NCI-H146 (cell line): ENCODE measurements at regions not wholly inside any gene's neighbourhood (a gene's known extent, or its start where the extent isn't known, plus 50 kb on each side); places are given as distances from the start of the nearest gene placed in this dataset.

Source experiments
- DNase-seq: peaks from one replicate; lab custom pipeline; 2025; lab: John Stamatoyannopoulos, UW

DNA sequence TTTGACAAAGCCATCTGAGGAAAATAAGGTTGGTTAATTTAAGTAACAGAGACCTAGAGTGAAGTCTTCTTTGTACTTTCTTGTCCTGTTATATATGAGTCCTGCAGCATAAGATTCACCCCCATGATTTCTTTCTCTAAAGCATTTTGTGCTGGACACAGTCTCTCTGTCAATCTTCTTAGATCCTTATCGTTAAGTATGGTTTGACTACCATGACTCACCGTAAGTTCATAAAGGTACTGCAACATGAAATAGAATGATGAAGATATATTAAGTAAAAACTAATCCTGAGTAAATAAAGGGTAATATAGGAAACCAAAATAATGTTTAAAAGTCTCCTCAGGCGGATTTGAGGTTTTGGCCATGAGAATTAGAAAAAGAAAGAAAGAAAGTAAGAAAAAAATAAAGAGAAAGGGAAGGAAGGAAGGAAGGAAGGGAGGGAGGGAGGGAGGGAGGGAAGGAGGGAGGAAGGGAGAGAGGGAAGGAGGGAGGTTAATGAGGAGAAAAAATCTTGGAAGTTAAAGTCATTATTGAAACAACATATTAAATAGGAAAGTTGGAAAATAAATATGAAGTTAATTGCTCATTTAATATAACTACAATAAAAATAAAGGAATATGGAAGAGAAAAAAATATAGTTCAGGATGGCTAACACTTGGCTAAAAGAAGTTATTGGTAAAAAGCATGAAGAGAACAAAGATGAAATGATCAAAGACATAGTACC lies 980.3 kb upstream of the CDH2 start:
- peak; percentile 67 for DNase-seq

DNA sequence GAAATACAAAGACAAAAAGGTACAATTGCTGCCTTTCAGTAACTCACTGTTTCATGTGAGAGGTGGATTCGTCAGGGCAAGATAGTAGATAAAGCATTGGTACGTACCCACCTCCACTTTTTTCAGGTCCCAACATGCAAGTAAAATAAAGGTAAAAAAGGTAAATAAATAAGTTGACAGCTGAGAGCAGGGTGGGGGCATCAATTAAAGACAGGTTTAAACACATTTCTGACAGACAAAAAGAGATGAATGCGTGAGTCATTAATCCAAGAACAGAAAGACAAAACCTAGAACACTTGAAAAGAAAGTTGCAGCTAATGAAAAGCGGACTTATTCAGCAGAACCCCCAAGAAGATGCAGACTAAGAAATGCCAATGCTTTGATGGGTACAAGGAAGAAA lies 979.6 kb upstream of the CDH2 start:
- peak; percentile 92 for DNase-seq

DNA sequence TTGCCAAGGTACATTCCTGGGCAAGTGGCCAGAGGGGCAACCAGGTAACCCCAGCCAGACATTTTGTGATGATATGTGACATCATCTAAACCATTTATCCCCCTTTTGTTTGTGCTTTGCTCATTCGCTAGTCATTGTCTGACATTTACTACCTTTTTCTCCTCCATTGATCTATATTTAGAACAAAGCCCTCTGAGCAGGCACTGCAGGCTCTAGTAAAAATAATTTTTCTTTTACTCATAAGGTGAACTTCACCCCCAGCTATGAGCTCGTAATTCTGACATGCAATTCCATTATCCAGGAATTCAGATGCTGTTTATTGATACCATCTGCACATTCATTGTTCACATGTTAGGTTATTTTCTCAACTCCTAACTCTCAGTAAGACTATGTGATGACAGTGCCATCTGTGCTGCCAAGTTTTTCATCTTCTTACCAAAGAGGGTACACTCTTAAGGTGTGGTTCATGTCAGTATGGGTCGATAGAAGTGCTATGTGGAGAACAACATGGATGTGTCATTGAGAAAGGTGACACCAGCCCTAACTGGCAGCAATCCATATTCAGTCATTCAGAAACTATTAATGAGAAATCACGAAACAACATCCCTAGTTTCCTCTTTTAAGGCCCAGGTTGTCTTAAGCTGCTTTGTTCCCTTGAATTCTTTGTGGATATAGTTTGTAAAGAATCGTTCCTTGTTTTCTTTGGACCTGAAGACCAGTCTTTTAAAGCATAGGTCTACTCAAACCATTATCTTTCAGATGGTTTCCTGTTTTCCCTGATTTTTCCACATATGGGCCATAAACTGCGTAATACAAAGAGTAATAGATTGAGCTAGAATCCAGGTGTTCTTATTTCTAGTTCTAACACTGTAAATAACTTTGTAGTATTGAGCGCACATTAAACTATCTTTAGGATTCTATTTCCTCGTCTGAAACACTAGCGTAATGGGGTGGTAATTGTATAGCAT lies 978.1 kb upstream of the CDH2 start:
- DNase-seq: peak; percentile 80

DNA sequence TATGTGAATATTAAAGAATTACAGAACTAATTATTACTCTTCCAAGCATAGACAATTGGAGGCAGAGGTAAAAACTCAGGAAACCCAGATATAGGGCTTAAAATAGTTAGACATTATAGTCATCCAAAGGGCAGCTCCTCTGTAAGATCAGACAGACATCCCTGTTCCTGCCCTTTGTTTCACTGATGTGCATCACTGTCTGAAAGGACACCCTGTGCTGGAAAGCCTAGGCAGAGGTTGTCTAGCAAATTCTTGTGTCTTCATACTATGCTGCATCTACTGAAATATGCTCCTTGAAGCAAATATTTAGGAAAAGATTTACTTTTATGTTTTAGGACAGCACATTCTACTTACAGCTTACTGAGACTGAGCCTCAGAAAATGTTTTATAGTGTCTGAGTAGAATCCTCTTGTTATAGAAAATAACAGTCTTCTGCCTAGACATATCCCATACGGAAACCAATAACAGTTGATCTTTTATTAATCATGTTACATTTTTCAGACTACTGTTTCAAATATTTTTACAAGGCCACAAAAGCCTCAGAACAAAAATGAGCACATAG lies 977.3 kb upstream of the CDH2 start:
- DNase-seq: peak; percentile 43

DNA sequence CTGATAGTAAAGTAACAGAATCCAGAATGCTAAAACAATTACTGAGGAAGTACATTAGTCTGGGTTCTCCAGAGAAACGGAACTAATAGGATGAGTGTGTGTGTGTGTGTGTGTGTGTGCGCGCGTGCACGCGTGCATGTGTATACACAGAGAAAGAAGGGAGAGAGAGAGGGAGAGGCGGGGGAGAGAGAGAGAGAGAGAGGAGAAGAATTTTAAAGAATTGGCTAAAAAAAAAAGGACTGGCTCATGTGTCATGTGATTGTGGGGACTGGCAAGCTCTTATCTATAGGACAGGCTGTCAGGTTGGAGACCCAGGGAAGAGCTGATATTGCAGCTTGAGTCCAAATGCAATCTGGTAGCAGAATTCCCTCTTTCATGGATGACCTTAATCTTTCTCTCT lies 976.2 kb upstream of the CDH2 start:
- peak; percentile 61 for DNase-seq

DNA sequence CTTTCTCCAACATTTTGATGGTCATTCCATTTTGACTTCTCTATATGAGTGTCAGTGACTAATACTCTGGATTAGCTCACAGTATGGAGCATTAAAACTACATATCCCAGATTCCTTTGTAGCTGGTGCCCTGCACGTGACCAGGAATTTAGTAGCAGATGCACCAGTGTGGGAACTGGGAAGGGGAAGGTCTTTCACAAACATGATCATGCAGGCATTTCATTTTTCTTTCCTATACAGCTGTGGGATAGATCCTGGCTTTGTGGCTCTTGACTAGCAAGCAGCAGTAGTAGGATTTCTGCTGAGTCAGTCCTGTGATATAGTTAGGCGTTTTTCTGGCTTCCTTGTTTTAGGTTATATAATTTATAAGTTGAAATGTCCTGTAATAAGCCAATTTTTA lies 971.0 kb upstream of the CDH2 start:
- peak; percentile 74 for DNase-seq

DNA sequence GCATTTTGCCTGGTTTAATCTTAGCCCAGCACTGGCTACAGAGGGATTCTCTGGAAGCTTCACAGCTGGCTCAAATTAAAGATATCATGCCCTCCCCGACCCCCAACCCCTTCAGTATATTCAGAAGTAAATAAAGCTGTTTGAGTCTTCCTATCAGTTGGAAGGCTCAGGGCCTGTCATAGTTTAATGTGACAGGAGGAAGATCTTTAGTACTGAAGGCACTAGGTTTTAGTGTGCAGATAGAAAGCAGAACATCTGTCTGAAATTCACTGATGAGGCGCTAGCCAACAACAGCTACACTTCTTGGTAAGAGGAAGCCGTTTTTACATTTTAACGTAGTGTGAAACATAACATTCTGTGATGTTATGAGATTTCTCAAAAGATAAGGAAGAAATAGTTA lies 969.1 kb upstream of the CDH2 start:
- DNase-seq: no peak

DNA sequence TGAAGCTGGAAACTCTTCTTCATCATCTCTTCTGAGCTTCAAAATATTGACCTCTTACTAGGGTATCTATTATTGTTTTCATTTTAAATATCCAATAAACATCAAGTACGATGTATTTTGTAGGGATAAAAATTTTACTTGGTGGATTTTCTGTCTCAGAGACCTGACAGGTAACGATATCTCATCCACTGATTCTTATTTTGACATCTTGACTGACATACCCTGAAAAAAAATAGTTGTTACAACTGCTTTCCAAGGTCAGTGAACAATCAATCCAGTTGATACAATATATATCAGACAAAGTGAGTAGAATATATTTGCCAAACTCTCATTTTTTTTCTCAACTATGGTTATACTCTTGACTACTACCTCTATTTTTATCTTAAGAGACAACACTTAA lies 963.7 kb upstream of the CDH2 start:
- DNase-seq: no peak

DNA sequence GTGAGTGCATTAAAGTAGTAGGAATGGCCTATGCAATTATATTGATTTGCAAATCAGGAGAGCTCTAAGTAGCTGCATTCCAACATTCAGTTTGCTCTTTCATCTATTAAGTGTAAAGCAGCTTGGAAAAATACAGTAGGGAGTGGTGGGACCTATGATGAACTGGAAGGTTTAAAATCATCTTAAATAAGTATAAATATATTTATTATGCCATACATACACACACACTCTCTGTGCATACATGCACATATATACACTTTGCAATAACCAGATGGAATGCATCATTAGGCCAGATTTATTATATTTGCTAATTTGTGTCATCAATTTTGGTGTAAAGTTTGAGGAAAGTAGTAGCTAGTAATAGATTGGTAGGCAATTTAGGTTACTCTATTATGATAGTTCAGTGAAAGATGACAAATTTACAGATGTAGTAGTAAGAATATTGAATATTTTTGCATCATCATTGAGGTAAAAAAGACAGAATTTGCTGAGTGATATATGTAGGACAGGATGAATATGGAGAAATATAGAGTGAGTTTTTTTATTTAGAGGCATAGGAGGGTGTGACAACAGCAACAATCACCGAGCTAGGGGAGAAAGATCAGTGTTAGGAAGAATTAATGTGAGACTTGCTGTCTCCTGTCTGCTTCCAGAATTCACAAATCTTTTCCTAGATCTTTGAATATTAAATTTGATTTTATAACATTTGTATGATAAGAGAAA lies 961.0 kb upstream of the CDH2 start:
- DNase-seq: no peak

DNA sequence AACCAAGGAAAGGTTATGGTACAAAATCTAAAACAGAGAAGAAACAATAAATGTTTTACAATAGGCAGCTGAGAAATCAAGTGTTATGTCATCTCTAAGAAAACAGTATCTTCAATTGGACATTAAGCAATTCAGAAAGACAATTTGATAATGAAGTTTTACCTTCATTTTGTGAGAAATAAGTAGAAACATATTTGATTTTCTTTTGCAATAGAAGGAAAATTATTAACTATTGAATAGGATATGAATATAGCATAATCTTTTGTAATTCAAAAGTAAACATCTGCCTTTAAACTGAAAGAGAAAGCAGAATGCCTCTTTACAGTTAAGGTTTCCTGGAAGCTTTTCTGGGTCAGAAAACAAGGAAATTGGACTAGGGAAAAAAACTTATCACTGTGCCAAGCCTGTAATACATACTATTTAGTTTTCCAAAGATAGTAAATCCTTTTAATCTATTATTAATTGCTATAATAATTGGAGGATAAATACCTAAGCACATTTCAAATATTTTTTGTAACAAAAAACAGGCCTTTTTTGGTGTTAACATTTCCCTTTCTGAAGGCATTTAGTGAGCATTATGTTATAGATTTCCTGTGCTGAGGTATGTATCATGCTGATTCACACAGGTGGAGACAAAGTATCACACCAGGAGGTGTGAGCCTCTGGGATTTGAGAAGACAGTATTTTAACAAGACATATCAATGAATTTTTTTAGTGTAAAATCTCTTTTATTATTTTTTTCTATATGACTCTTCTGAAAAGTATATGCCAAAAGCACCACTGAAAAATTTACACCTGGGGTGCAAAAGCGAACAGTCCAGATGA lies 947.0 kb upstream of the CDH2 start:
- peak; percentile 88 for DNase-seq

DNA sequence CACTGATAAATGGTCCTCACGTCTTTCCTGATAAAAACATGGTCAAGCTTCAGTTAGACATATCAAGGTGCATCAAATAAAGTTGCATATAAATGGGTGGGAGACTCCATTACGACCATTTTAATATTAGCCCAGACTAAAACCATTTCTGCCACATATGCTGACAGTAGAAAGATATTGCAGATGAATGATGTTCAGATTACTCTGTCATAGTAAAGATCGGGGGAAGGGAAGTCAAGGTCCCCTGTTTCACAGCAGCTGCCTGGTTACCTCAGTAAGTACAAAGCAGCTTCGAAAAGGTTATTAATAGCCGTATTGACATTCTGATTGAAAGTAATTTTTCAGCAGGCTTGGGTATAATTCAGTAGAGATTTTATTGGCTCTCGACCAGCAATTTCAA lies 927.7 kb upstream of the CDH2 start:
- peak; percentile 96 for DNase-seq

DNA sequence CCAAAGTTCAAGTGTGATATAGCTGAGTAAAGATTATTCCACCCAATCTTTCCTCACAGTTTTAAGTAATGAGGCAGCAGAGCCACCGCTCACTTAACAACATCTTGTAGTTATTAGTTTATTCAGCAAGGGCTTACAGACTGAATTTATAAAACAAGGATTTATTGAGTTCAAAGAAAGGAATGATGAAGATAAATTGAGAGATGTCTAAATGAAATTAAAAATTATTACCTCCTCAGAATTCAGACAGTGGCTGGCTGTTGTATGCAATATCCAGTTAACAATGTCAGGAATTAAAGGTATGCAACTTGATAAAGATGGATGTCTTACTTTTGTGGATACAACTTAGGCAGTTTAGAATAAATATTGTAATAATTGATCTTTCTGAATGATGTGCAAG lies 927.3 kb upstream of the CDH2 start:
- no peak for DNase-seq

DNA sequence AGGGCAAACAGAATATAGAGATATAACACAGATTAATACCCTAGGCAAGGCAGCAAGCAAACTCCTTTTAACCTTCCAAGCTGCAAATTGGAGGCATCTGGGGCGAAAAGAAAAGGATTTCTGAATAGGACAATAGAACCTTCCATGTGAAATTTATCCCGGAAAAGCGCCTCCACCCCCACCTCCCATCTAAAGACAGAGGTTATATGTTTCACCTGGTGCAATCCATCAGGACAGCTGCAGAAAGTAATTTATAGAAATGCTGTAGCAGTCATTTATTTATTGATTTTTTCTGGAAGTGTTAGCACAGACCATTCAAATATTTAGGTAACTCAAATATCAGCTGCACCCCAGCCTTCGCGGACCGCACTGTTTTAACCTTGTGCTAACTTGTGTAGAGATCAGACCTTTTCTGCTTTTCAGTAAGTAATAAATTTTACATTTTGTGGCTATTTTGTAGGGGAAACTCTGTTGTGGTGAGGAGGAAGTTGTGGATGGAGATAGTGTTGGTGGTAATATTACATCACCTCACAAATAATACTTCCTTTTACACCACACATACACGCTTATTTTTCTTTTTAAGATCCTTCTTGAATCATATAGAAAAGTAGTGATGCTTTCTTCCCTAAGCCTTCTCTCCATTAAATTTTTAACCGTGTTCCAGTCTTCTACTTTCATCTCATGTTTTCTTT lies 919.3 kb upstream of the CDH2 start:
- DNase-seq: peak; percentile 100

DNA sequence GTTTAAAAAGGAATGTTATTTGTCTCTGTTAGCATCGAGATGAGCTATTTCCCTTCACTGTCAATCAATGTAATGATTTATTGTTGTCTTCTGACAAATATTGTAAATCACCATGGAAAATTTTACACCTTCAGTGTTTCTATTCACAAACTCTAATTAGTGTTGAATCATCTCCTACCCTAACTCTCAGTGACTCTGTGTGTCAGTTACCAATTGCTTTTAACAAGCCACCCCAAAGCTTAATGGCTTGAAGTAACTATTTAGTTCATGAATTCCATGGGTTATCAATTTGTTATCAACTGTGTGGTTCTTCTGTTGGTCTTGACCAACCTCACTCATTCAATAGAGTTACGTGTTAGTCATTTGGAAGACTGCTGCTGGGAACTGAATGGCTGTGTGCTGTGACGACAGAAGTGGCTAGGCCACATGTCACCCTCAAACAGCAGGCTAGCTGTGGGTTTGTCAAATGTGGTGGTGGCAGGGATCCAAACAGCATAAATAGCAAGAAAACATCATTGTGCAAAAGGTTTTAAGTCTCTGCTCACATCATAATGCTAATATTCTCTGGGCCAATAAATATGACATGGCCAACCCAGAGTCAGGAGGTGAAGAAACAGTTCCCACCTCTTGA lies 910.8 kb upstream of the CDH2 start:
- no peak for DNase-seq

DNA sequence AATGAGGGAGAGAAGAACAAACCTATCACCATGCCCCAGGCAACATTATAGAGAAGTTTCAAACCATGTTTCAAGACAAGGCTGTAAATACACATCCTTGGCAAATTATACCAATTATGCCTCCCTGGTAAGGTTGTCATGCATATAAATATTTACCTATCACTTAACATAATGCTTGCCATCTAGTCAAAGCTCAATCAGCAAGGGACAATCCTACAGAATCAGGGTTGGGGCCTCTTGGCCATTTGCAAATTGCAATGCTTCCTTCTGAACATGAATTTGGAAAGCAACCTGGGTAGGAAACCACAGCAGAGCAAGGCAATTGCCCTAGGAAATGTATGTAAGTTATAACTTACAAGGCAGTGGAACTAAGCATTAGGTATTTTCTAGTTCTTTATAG lies 907.2 kb upstream of the CDH2 start:
- peak; percentile 100 for DNase-seq

DNA sequence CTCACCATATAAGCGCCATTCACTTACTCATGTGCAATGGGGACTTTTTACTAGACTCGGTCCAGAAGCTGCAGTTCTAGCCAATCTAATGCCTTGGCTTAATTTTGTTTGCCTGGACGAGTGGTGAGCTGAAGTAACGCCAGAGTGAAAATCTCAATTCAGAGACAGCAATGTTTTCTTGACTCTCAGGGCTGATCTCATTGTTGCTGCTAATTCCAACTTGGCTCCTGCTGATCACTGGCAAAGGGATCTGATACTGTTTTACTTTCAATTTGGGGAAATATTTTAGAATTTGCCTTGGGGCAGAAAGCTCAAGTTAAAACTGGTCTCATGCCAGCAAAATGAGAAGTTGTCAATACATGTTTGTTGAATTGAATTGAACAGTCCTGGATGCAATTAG lies 906.6 kb upstream of the CDH2 start:
- DNase-seq: peak; percentile 100

DNA sequence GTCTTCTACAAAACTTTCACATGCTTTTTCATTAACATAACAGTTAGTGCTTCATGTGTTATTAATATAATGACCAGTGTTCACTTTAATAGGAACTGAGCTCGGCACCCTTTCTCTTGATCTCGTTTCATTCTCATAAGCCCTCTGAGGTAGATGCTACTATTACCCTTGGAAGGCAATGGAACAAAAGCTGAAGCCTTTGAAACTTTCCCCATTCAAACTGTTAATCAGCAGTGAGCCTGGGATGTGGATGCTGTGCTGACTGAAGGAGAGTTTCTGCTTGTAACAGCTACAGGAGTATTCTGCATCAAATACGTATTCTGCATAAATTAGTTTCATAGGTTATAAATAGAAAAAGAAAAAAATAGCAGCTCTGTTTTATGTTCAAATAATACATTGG lies 904.0 kb upstream of the CDH2 start:
- no peak for DNase-seq

DNA sequence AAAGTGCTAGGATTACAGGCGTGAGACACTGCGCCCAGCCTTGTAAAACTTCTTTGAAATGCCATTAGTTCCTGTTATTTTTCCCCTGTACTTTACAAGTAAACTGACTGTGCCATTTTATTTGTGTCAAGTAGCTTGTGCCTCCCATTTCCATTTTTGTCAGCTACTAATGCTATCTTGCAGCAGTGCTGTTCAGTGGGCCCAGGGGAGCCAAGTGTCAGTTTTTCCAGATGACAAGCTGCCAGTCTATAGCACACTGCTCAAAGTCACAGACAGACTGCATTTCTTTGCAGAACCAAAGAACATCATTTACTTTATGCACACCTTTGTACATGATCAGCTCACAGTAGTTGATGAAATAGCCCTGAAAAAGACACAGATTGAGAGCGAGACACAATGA lies 901.3 kb upstream of the CDH2 start:
- no peak for DNase-seq

DNA sequence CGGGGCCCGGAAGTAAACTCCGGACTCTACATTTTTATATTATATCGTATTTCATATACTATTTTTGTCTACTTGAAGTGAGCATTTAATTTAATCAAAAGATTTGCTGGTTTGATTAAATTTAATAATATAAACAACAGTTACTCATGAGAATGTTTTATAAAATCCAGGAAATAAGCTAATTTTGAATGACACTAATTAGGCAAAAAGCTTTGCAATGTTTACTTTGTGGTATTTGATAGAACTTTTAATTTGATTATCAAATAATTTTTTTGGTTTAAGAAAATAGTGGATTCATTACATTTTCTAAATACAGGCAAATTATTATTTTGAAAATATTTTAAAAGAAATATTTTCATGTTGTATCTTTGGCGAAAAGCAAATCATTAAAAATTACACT lies 900.4 kb upstream of the CDH2 start:
- no peak for DNase-seq

DNA sequence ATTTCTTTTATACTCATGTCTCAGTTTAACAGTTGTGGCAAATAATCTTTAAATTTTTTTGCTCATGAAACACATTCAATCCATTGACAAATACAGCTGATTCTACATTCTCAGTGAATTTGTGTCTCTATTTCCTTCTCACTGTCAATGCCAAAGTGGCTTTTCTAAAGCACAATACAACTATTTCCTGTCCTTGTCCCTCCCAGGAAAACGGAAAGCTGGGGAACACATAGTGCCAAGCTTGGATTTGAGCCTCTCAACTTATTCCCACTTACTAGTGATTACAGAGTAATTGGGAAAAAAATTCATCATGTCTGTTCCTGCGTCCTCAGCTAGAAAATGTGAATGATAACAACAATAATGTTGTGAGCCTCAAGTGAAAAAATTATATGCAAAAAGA lies 899.7 kb upstream of the CDH2 start:
- DNase-seq: no peak
